GM23338 (cell line): ENCODE measurements at regions not wholly inside any gene's neighbourhood (a gene's known extent, or its start where the extent isn't known, plus 50 kb on each side); places are given as distances from the start of the nearest gene placed in this dataset.

Experiments
- JUNB ChIP-seq: IDR thresholded peaks from one replicate; pipeline ENCODE4 v1.6.1; 2016; ENCODE audit warnings: antibody characterized with exemption; ENCODE audit not compliant: unreplicated experiment
- NANOG ChIP-seq: IDR thresholded peaks from 2 replicates; pipeline ENCODE4 v1.6.1; 2016; ENCODE audit warnings: antibody characterized with exemption, borderline replicate concordance
- ZNF114 ChIP-seq: fragments of 250-450 bp; sonication (Bioruptor Pico); IDR thresholded peaks from 2 replicates; pipeline ENCODE4 v1.5.0; 2020; ENCODE audit warnings: mild to moderate bottlenecking, moderate library complexity
- ZNF331 ChIP-seq: fragments of 250-450 bp; sonication (Bioruptor Pico); IDR thresholded peaks from 2 replicates; pipeline ENCODE4 v1.5.0; 2020; ENCODE audit warnings: low read depth, mild to moderate bottlenecking, moderate library complexity
- TF ChIP-seq, protein P1 (sequence below): fragments of 250-450 bp; sonication (Bioruptor Pico); IDR thresholded peaks from 2 replicates; pipeline ENCODE4 v1.5.0; 2020; ENCODE audit warnings: mild to moderate bottlenecking, moderate library complexity
- TF ChIP-seq, protein P2 (sequence below): IDR thresholded peaks from one replicate; pipeline ENCODE4 v1.6.1; 2018; ENCODE audit warnings: antibody characterized with exemption; ENCODE audit not compliant: unreplicated experiment

DNA sequence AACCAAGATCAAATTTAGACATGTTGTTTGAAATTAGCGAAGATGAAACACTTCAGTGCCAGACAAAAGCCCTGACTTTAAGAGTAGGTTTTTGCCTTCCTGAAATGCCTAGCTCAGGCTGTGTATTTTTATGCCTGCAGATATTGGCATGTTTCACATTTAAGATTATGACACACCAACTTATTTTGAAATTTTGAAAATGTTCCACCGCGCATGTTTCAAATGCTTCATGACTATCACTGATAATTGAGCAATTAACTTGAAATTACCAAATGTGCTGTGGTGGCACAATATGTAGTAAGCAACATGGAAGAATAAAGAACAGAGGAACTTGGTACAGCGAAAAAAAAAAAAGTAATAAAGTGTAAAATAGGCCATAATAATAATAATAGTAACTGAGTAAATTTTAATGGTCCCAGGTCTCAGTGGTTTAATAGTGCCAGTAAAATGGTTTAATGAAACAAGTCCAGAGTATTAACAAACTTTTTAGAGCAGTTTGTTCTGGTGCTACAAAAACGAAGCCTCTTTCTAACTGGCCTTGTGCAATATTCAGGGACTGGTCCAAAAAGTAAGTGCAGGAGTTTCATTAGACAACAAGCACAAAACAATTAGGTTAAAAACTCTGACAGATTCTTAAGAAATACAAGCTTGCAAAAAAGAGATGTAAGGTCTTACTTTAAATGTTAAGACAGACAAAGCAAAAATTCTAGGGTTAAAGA is 112.5 kb upstream of the SOX6 start (continued):
- TF ChIP-seq, protein P1, sequence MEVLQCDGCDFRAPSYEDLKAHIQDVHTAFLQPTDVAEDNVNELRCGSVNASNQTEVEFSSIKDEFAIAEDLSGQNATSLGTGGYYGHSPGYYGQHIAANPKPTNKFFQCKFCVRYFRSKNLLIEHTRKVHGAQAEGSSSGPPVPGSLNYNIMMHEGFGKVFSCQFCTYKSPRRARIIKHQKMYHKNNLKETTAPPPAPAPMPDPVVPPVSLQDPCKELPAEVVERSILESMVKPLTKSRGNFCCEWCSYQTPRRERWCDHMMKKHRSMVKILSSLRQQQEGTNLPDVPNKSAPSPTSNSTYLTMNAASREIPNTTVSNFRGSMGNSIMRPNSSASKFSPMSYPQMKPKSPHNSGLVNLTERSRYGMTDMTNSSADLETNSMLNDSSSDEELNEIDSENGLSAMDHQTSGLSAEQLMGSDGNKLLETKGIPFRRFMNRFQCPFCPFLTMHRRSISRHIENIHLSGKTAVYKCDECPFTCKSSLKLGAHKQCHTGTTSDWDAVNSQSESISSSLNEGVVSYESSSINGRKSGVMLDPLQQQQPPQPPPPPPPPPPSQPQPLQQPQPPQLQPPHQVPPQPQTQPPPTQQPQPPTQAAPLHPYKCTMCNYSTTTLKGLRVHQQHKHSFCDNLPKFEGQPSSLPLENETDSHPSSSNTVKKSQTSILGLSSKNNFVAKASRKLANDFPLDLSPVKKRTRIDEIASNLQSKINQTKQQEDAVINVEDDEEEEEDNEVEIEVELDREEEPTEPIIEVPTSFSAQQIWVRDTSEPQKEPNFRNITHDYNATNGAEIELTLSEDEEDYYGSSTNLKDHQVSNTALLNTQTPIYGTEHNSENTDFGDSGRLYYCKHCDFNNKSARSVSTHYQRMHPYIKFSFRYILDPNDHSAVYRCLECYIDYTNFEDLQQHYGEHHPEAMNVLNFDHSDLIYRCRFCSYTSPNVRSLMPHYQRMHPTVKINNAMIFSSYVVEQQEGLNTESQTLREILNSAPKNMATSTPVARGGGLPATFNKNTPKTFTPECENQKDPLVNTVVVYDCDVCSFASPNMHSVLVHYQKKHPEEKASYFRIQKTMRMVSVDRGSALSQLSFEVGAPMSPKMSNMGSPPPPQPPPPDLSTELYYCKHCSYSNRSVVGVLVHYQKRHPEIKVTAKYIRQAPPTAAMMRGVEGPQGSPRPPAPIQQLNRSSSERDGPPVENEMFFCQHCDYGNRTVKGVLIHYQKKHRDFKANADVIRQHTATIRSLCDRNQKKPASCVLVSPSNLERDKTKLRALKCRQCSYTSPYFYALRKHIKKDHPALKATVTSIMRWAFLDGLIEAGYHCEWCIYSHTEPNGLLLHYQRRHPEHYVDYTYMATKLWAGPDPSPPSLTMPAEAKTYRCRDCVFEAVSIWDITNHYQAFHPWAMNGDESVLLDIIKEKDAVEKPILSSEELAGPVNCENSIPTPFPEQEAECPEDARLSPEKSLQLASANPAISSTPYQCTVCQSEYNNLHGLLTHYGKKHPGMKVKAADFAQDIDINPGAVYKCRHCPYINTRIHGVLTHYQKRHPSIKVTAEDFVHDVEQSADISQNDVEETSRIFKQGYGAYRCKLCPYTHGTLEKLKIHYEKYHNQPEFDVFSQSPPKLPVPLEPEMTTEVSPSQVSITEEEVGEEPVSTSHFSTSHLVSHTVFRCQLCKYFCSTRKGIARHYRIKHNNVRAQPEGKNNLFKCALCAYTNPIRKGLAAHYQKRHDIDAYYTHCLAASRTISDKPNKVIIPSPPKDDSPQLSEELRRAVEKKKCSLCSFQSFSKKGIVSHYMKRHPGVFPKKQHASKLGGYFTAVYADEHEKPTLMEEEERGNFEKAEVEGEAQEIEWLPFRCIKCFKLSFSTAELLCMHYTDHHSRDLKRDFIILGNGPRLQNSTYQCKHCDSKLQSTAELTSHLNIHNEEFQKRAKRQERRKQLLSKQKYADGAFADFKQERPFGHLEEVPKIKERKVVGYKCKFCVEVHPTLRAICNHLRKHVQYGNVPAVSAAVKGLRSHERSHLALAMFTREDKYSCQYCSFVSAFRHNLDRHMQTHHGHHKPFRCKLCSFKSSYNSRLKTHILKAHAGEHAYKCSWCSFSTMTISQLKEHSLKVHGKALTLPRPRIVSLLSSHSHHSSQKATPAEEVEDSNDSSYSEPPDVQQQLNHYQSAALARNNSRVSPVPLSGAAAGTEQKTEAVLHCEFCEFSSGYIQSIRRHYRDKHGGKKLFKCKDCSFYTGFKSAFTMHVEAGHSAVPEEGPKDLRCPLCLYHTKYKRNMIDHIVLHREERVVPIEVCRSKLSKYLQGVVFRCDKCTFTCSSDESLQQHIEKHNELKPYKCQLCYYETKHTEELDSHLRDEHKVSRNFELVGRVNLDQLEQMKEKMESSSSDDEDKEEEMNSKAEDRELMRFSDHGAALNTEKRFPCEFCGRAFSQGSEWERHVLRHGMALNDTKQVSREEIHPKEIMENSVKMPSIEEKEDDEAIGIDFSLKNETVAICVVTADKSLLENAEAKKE (CRISPR knock-in tag): no peak
- TF ChIP-seq, protein P2, sequence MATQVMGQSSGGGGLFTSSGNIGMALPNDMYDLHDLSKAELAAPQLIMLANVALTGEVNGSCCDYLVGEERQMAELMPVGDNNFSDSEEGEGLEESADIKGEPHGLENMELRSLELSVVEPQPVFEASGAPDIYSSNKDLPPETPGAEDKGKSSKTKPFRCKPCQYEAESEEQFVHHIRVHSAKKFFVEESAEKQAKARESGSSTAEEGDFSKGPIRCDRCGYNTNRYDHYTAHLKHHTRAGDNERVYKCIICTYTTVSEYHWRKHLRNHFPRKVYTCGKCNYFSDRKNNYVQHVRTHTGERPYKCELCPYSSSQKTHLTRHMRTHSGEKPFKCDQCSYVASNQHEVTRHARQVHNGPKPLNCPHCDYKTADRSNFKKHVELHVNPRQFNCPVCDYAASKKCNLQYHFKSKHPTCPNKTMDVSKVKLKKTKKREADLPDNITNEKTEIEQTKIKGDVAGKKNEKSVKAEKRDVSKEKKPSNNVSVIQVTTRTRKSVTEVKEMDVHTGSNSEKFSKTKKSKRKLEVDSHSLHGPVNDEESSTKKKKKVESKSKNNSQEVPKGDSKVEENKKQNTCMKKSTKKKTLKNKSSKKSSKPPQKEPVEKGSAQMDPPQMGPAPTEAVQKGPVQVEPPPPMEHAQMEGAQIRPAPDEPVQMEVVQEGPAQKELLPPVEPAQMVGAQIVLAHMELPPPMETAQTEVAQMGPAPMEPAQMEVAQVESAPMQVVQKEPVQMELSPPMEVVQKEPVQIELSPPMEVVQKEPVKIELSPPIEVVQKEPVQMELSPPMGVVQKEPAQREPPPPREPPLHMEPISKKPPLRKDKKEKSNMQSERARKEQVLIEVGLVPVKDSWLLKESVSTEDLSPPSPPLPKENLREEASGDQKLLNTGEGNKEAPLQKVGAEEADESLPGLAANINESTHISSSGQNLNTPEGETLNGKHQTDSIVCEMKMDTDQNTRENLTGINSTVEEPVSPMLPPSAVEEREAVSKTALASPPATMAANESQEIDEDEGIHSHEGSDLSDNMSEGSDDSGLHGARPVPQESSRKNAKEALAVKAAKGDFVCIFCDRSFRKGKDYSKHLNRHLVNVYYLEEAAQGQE: no peak
- TF ChIP-seq NANOG (no peak), ZNF114 (CRISPR knock-in tag) (no peak), JUNB (no peak), ZNF331 (no peak)
